GM19328 (cell line): ENCODE measurements at regions not wholly inside any gene's neighbourhood (a gene's known extent, or its start where the extent isn't known, plus 50 kb on each side); places are given as distances from the start of the nearest gene placed in this dataset.
"Not testable (repeated sequence)": the region's sequence is repeated elsewhere in the genome, so short reads cannot be mapped to it uniquely, and the experiment has no call there.

Experiments
- ATAC-seq: cut with Tn5 transposase; IDR thresholded peaks from one replicate; pipeline ENCODE4 v1.9.1; 2021; ENCODE audit warnings: mild to moderate bottlenecking, moderate library complexity; ENCODE audit not compliant: unreplicated experiment

DNA sequence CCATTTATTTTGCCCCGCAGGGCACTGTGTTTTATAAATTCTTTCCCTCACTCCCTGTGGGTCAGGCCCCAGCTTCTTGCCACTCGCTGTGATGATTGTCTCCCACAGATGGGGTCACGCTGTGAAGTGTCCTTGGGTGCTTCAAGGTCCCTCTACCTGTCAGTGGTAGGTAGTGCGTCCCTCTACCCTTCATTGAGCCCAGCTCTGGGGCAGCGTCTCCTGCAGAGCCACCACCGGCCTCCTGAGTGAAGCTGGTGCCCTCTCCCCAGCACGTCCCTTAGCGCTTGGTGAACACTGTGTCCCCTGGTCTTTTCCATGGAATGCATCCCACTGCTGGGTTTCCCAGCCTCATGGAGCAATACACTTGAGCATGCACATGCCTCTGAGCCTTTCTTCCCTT lies 108.2 kb downstream of the NRN1 start:
- ATAC-seq = no peak

GRCh38 chr6:5898102-5898501 lies 108.6 kb downstream of the NRN1 start:
- ATAC-seq = no peak

DNA sequence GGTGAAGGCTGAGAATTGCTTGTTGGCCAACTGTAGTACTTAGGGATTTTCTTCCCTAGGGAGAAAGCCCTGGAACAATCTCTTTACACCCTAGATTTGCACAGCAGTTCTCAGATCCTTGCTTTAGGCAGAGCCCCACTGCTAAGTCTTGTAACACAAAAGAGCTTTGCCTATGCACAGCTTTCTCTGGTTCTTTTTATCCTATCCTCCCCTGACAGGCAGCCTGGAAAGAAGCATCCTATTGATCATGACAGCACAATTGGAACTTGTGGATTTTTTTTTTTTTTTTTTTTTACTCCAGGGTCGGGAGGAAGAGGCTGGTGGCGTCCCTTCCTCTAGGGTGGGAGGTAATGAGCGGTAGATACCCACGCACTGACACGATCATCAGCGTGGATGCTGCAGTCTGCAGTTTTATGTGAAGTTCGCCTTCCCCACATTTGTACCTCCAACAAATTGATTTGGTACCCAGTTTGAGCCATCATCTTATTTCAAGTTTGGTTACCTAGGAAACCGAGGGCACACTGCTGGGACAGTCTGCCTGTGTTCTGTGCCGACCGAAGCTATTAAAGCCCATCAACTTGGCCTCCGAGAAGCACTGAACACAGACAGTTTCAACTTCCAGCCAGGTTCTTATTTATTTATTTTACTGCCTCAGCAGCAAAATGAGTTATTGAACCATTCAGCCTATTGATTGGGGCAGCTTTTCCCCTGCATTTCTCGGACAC lies 110.1 kb downstream of the NRN1 start:
- ATAC-seq = no peak

DNA sequence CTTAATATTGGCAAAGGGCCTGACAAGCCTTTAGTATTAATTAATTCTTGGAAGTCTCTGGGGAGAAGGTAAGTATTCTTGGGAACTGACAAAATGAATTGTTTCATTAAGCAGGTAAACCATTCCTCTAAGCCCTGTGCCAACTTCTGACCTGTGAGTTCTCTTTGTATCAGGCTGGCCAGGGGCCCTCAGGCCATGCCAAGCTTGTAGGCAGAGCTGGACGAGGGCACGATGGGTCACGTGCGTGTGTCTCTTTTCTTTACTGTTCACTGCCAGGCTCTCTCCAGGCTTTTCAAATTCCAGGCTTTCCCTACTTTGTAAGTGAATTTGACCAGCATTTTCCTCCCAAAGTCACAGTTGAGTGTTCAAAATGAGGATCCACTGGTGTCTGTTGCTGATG lies 112.4 kb downstream of the NRN1 start:
- no peak for ATAC-seq

GRCh38 chr6:5893295-5893694 lies 113.4 kb downstream of the NRN1 start:
- ATAC-seq = no peak

- no peak for ATAC-seq
Observed at GRCh38 chr6:5892669-5893068, 114.1 kb downstream of the NRN1 start.

DNA sequence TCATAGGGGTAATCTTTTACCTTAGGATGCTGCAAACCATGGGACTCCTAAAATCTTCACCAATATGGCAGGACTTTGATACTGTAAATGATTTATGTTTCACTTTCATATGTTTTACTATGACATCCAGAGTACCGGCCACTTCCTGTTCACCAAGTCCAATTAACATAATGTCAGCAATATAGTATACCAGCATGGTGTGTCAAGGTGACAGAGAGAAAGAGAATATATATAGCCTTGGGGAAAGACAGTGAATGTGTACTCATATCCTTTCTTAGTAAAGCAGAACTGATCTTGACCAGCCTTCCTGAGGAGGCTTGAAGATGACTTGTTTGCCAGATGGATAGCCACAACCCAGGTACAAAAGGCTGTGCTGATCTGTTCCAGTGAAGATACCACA lies 127.9 kb downstream of the NRN1 start:
- no peak for ATAC-seq

DNA sequence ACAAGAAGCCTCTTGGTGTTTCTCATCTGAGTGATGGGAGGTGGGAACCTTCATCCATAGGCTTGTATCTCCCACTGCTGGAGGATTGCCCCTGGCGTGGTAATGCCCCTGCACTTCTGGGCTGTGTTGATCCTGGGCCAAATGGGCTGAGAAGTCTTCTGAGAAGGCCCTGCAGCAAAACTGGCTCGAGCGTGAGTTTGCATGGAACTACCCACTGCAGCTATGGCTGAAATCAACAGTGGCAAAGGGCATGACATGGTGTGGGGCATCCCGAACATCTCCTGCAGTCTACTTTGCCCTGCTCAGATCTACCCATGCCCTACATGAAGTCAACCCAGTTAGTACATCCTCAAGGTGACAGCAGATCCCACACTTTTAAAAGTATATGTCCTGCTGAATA lies 130.6 kb downstream of the NRN1 start:
- ATAC-seq = no peak

DNA sequence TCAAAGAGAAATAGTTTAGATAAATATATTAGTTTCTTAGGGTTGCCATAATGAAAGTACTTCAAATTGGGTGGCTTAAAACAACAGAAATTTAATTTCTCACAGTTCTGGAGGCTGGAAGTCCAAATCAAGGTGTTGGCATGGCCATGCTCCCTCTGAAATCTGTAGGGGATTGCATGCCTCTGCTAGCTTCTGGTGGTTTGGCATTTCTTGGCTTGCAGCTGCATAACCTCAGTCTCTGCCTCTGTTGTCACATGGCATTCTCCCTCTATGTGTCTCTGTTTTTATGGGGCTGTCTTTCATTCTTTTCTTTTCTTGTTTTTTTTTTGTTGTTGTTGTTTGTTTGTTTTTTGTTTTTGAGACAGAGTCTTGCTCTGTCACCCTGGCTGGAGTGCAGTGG lies 132.7 kb downstream of the NRN1 start:
- not testable (repeated sequence) for ATAC-seq

- no peak for ATAC-seq
Observed at GRCh38 chr6:5871296-5871695, 135.4 kb downstream of the NRN1 start.

- no peak for ATAC-seq
Observed at GRCh38 chr6:5869676-5870075, 137.0 kb downstream of the NRN1 start.

- no peak for ATAC-seq
Observed at GRCh38 chr6:5869261-5869660, 137.5 kb downstream of the NRN1 start.

- ATAC-seq = no peak
Observed at GRCh38 chr6:5866547-5867051, 140.1 kb downstream of the NRN1 start.

DNA sequence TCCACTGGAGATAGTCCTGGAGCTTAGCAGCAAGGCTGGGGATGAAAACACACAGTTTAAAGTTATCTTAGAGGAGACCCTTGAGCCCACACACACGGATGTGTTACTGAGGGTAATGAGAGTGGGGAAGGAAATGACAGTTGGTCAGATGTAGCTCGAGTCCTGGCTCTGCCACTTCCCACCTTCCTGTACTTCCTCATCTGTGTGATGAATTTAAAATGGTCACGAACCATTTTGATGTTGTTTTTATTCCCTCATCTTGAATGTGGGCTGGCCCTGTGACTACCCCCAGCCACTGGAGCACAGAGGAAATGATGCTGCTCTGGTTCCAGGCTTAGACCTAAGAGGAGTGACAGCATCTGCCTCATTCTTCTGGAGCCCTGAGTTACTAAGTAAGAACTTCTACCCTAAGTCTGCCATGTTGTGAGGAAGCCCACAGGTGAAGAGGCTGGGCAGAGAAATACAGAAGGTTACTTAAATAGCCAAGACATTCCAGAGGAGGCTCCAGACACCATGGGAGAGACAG lies 141.2 kb downstream of the NRN1 start:
- ATAC-seq = no peak

DNA sequence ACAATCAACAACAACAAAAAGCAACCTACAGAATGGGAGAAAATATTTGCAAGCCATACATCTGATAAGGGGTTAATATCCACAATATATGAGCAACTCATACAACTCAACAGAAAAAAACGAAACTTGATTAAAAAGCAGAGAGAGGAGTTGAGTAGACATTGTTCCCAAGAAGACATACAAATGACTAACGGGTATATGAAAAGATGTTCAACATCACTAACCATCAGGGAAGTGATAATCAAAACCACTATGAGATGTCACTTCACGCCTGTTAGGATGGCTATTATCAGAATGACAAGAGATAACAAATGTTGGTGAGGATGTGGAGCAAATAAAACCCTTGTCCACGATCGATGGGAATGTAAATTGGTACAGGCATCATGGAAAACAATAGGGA lies 145.9 kb downstream of the NRN1 start:
- no peak for ATAC-seq

DNA sequence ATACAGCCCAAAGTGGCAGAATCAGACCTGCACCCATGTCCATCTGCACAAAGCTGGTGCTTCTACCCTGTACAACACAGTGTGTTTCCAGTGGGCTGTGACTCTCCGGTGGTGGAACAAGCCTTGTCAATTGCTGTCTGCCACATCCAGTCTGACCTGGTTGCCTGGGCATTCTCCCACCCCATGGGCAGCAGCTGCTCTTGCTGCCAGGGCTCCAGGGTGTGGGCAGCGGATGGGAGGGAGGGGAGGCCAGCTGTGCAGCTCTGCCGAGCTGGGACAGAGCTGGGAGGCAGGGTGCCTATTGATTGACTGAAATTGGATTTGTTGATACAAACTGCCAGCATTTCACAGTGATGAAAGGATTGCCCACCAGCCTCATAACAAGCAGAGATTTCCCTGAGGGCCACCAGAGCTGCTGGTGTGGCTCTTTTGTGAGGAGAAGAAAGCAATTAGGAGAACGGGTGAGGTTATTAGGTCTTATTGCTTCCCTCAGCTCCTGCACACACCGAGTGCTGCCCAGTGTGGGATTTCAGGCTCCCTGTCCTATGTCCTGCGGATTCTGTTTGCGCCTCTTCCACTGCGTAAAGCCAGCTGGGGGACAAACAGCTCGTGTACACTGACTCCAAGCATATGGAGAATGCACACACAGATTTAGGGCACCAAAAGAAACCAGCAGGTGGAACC lies 150.8 kb downstream of the NRN1 start:
- ATAC-seq = no peak

DNA sequence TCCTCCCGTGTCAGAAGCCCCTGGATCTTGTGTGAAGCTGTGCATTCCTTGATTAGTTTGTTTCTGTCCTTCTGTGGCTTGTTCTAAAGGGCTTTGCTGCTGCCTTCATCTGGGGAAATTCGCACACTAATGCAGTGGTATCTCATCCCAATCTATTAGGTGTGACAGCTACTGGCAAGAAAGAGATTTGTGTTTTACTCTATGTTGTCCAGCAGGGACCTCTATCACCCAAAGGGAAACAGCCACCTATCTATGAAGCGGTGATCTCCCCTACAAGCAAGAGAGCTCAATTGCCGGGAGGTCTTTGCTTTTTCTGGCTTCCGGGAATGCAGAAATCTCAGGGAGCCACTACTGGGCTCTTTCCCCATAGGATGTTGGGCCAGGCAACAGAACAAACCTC lies 151.8 kb downstream of the NRN1 start:
- no peak for ATAC-seq

- ATAC-seq = peak; percentile 66
Observed at GRCh38 chr6:5851261-5851757, 155.4 kb downstream of the NRN1 start.

DNA sequence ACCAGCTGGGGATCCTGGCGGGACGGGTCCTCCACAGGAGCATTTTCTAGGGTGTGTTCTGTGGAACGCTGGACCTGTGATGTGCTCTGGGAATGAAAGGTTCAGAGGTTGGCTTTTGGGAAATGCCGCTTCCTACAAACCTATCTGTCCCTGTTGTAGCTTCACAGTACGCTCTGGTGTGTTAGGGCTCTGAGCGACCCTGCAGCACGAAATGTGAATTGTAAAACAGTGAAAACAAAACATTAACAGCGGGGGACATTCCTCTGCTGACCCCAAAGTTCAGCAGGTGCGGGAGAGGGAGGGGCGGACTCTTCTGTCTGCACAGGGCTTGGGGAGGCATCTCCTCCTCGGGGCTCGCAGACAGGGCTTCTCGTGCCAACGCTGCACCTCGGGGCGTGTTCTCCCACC lies 155.9 kb downstream of the NRN1 start:
- ATAC-seq = peak; percentile 22

- no peak for ATAC-seq
Observed at GRCh38 chr6:5846889-5847288, 159.8 kb downstream of the NRN1 start.

DNA sequence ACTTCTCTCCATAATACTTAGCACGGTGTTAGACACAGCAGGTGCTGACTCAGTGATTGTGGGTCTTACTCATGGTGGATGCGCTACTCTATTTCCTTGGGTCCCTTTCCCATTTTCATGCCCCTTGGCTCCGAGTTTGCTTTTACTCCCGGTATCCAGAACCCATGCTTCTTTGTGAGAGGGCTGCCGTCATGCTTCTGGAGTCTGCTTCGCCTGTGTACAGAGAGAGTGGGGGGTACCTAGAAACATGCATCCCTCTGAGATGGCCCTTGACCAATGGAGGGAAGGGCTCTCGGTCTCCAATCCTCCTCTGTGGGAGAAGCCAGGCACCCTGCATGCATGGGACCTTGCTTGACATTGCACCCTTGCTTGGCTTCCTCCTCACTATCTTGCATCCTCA lies 160.4 kb downstream of the NRN1 start:
- ATAC-seq = no peak

GRCh38 chr6:5843078-5843477 lies 163.6 kb downstream of the NRN1 start:
- ATAC-seq = no peak
